ENCODE measurements at regions not wholly inside any gene's neighbourhood (a gene's known extent, or its start where the extent isn't known, plus 50 kb on each side); places are given as distances from the start of the nearest gene placed in this dataset.

GRCh38 chr11:71336996-71337754 lies 84.8 kb upstream of the SHANK2 start:
- TF ChIP-seq CTCF (IDR thresholded peaks at IDR 0.05; ENCODE audit: low read length) (no peak), EZH2 (IDR thresholded peaks at IDR 0.05; ENCODE audit: borderline replicate concordance, low read length) (no peak)
